ENCODE measurements at regions not wholly inside any gene's neighbourhood (a gene's known extent, or its start where the extent isn't known, plus 50 kb on each side); places are given as distances from the start of the nearest gene placed in this dataset.

DNA sequence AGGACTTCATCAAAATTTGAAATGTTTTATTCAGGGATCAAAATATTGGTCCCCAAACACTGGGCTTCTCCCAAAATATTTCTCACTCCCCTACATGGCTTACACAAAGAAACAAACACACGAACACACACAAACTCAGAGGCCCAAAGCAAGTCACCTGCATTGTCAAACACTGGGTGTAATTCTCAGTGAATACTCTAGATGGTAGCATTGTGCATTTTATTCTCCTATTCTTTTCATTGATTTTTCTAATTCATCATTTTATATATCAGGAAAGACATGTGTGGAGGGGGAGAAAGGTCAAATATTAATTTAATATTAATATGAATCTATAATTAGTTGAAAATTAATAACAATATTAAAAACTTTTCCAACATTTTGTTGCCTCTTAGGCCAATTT is 72.3 kb upstream of the TNMD start:
- no peak overlapping the region for H3K4me3 ChIP-seq
- intact Hi-C loops (cut with micrococcal nuclease), result no loop called here
- H3K9me3 ChIP-seq (replicated peaks), result no peaks in the 10 kb centered on the region
- DNase-seq, result no peak
- no peaks in the 10 kb centered on the region for H3K36me3 ChIP-seq
- TF ChIP-seq, protein P1, sequence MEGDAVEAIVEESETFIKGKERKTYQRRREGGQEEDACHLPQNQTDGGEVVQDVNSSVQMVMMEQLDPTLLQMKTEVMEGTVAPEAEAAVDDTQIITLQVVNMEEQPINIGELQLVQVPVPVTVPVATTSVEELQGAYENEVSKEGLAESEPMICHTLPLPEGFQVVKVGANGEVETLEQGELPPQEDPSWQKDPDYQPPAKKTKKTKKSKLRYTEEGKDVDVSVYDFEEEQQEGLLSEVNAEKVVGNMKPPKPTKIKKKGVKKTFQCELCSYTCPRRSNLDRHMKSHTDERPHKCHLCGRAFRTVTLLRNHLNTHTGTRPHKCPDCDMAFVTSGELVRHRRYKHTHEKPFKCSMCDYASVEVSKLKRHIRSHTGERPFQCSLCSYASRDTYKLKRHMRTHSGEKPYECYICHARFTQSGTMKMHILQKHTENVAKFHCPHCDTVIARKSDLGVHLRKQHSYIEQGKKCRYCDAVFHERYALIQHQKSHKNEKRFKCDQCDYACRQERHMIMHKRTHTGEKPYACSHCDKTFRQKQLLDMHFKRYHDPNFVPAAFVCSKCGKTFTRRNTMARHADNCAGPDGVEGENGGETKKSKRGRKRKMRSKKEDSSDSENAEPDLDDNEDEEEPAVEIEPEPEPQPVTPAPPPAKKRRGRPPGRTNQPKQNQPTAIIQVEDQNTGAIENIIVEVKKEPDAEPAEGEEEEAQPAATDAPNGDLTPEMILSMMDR (IDR thresholded peaks at IDR 0.05; ENCODE audit: borderline replicate concordance), result peak; percentile 65
- H3K27me3 ChIP-seq (ENCODE audit: low read depth), result no peaks in the 10 kb centered on the region
- no peaks in the 10 kb centered on the region for H3K4me1 ChIP-seq
- H3K27ac ChIP-seq (replicated peaks), result no peak overlapping the region

DNA sequence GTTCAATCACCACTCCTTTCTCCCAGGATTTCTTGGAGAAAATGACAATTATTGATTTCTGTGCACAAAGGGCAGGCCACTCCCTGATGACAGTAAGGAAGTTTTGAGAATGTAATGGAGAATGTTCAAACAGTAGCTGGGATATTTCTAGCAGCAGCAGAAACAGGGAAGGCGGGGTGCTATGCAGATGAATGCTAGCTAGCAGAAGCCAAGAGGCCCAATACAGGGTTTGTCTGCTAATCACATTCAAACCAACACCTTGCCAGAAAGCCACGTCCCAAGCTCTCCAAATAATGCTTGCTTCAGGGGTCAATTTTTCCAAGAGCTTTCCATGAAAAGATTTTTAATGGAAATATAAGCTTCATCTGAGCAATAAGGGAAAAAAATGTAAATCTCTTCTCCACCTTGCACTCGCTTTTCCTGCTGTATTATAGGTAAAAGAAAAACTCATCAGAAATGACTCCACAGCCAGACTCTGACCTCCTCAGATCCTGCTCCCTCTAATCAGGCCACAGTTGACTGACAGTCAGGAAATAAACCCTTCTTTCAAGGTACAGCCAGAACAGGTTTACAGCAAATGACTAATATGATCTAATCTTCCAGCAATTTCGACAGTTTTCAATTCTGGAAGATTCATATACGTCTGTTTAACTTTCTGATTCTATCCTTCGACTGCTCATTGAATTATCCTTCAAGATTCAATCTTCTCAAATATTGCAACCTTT is 84.7 kb upstream of the PCDH19 start:
- intact Hi-C loops (cut with micrococcal nuclease), result no loop called here
- no peaks in the 10 kb centered on the region for H3K4me1 ChIP-seq
- no peak overlapping the region for H3K4me3 ChIP-seq
- H3K27me3 ChIP-seq (ENCODE audit: low read depth), result no peaks in the 10 kb centered on the region
- H3K9me3 ChIP-seq (replicated peaks), result peaks cover 17% of the 10 kb centered on the region
- TF ChIP-seq, protein P1 (IDR thresholded peaks at IDR 0.05; ENCODE audit: borderline replicate concordance), result no peak
- no peaks in the 10 kb centered on the region for H3K36me3 ChIP-seq
- no peak for DNase-seq
- no peak overlapping the region for H3K27ac ChIP-seq (replicated peaks)

DNA sequence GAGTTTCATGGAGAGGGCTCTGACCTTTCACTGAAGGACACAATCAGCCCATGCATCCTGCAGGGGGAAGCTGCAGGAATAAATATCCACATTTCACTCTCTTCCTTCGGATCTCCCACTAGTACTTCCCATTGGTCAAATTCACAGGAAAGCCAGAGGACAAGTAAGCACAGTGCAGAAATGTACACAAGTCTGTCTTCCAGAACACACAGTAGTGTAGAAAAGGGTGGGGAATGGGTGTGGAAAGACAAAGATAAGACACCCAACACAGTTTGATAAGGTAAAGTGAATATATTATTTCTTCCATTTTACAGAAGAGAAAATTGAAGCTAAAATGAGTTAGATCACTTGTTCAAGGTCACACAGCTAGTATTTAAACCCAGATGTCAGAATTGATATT is 81.1 kb upstream of the PCDH19 start:
- no peaks in the 10 kb centered on the region for H3K4me1 ChIP-seq
- DNase-seq, result no peak
- no peak overlapping the region for H3K4me3 ChIP-seq
- no peak overlapping the region for H3K27ac ChIP-seq (replicated peaks)
- intact Hi-C loops (cut with micrococcal nuclease), result no loop called here
- H3K27me3 ChIP-seq (ENCODE audit: low read depth), result no peaks in the 10 kb centered on the region
- H3K9me3 ChIP-seq (replicated peaks), result no peaks in the 10 kb centered on the region
- H3K36me3 ChIP-seq, result no peaks in the 10 kb centered on the region
- TF ChIP-seq, protein P1 (IDR thresholded peaks at IDR 0.05; ENCODE audit: borderline replicate concordance), result no peak

DNA sequence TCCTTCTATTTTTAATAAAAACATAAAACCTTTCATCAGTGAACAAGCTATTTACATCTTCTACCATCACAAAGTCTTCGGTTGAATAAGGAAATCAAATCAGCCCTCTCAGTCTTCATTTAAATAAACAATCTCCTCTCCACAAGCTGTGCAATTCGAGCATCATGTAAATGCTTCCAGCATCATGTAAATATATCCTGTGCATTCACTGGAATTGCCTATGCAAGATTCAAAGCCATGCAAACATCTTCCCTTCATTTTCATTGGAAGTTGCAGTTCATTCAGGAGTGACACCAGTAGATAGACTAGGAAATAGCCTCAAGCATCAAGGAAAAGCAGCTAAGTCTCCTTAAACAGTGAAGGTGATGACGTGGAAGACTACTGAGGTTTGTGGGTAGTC is 77.7 kb upstream of the PCDH19 start:
- DNase-seq, result no peak
- intact Hi-C loops (cut with micrococcal nuclease), result no loop called here
- Histone ChIP-seq H3K4me3 (no peak overlapping the region), H3K4me1 (no peaks in the 10 kb centered on the region), H3K27me3 (ENCODE audit: low read depth) (no peaks in the 10 kb centered on the region), H3K9me3 (replicated peaks) (no peaks in the 10 kb centered on the region), H3K27ac (replicated peaks) (no peak overlapping the region), H3K36me3 (no peaks in the 10 kb centered on the region)
- TF ChIP-seq, protein P1 (IDR thresholded peaks at IDR 0.05; ENCODE audit: borderline replicate concordance), result no peak

DNA sequence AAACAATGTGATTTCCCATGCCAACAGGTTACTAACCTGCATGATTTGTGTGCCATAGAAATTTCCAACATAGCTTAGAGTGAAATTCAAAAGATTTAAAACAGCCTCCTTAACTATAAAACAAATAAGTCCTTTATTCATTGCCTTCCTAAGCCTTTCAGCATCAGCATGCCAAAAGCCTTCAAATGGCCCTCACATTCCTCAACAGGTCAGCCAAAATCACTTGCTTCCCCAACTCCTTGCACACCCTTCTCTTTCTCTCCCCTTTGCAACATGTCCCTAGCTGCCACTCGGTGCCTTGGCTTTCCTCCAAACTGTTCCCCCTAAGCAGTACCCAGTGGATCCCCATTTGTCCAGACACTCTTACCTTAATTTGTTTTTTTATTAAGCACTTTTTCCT is 74.9 kb upstream of the PCDH19 start:
- Histone ChIP-seq H3K27ac (replicated peaks) (no peak overlapping the region), H3K36me3 (no peaks in the 10 kb centered on the region), H3K4me3 (no peak overlapping the region), H3K9me3 (replicated peaks) (no peaks in the 10 kb centered on the region), H3K4me1 (no peaks in the 10 kb centered on the region), H3K27me3 (ENCODE audit: low read depth) (no peaks in the 10 kb centered on the region)
- TF ChIP-seq, protein P1 (IDR thresholded peaks at IDR 0.05; ENCODE audit: borderline replicate concordance), result no peak
- intact Hi-C loops (cut with micrococcal nuclease), result no loop called here
- no peak for DNase-seq

Data from left ventricle myocardium inferior (tissue), 1 donor.